ENCODE measurements at regions not wholly inside any gene's neighbourhood (a gene's known extent, or its start where the extent isn't known, plus 50 kb on each side); places are given as distances from the start of the nearest gene placed in this dataset.

DNA sequence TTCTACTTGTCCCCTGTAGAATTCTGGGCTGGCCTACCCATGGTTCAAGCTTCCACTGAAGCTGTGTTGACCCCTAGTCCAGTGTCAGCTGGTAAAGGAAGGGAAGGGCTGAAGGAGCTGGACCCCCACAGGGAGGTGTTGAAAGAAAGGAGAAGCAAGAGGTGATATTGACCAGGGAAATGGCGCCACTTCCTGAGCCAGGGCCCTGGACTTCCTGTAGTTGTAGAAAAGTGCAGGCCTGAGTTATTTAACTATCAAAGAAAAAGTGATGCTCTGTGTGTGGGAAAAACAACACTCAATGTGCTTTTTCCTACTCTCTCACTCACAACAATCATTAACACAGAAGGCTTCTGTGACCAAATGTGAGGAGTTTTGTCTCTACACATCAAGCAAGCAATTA lies 60.0 kb upstream of the IER3 start:
- DNase-seq (ENCODE audit: extremely low read depth, low read depth): no peak
- TF ChIP-seq CTCF (IDR thresholded peaks at IDR 0.05; ENCODE audit: low read depth, low read length): no peak

GRCh38 chr6:30802731-30803130 lies 58.4 kb upstream of the IER3 start:
- TF ChIP-seq CTCF (IDR thresholded peaks at IDR 0.05; ENCODE audit: low read depth, low read length): no peak
- DNase-seq (ENCODE audit: extremely low read depth, low read depth): no peak

DNA sequence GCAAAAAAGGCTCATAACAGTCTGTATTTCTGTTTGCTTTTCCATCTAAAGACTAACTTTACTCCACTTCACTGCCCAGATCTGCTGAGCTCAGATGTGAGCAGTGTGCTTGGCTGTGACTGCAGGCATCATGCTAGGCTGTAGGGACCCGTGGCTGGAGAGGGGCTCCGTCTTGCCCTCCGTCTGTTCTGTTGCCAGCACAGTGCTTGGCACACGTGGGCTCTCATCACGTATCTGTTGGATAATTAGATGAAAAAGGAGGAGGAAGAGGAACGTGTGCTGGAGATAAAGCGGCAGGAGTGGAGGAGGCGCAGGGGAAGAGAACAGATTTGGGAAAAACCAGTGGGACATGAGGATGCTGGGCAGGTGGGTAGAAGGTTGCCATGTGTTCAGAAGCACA lies 57.6 kb upstream of the IER3 start:
- DNase-seq (ENCODE audit: extremely low read depth, low read depth): no peak
- no peak for TF ChIP-seq CTCF (IDR thresholded peaks at IDR 0.05; ENCODE audit: low read depth, low read length)

DNA sequence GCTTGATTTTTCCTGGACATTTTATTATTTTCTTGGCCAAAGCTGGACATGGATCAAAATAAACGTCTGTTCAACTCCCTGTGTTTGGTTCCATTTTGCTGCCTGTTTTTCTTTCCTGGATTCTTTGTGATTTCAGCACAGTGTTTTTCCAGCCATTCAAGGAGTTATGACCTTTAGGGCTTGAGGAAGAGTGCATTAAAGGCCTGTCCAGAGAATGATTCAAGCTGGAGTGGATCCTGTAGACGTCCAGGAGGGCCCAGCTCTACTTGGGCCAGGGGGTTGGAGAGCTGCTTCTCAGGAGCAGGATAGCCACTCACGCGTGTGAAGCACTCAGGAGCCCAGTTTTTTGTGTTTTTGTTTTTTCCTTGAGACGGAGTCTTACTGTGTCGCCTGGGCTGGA lies 56.5 kb upstream of the IER3 start:
- no peak for DNase-seq (ENCODE audit: extremely low read depth, low read depth)
- no peak for TF ChIP-seq CTCF (IDR thresholded peaks at IDR 0.05; ENCODE audit: low read depth, low read length)

DNA sequence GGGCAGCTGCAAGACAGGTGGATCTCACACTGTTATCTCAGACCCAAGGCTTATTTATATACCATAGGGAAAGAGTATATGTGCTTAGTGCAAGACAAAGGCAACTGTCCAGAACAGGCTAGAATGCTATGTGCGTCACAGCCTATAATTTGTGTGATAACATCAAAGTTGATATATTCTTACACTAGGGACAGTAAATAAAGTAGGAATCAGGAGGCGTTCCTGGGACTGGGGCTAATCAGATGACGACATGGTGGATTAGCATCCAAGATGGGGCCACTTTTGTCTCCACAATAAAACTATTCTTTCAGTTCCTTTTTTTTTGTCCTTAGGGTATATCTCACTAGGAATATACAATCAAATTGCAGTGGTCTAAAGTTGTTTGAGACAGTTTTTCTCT lies 54.9 kb upstream of the IER3 start:
- DNase-seq (ENCODE audit: extremely low read depth, low read depth): no peak
- TF ChIP-seq CTCF (IDR thresholded peaks at IDR 0.05; ENCODE audit: low read depth, low read length): no peak

DNA sequence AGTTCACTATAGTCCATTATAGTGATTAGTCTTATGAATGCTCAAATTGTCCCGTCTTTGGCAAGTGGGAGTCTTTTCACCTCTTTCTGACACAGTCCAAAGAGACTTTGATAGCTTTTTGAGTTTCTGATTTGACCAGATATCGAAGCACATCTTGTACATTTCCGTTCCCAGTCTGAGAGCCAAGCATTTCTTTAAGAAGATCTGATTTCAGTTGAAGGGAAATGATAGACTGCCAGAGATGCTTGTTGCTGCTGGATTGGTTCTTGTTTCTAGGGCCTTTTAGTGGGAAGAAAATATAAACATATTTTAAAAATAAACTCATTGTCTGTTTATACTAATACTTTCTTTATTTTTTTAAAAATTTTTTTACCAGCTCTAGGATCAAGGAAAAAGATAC lies 54.1 kb upstream of the IER3 start:
- TF ChIP-seq CTCF (IDR thresholded peaks at IDR 0.05; ENCODE audit: low read depth, low read length): no peak
- no peak for DNase-seq (ENCODE audit: extremely low read depth, low read depth)

GRCh38 chr6:30795549-30796293 lies 51.4 kb upstream of the IER3 start:
- no peak for DNase-seq (ENCODE audit: extremely low read depth, low read depth)
- TF ChIP-seq CTCF (IDR thresholded peaks at IDR 0.05; ENCODE audit: low read depth, low read length): no peak
